AG10803 (cell line): ENCODE measurements at regions not wholly inside any gene's neighbourhood (a gene's known extent, or its start where the extent isn't known, plus 50 kb on each side); places are given as distances from the start of the nearest gene placed in this dataset.
A peak's percentile ranks its signal among the peaks of the same experiment; 100 is the strongest.

Experiments
- DNase-seq: peaks from one replicate; pipeline ENCODE4 v3.0.0; 2010; ENCODE audit warnings: low read depth
- H3K4me3 ChIP-seq: 2 replicates; pipeline ENCODE4 v1.5.1; 2011; ENCODE audit warnings: mild to moderate bottlenecking, low read length, control low read depth
- TF ChIP-seq, protein P1 (sequence below): conservative IDR thresholded peaks from 2 replicates; pipeline ENCODE4 v1.5.1; 2011; ENCODE audit warnings: mild to moderate bottlenecking, low read length, control low read depth, inconsistent platforms

DNA sequence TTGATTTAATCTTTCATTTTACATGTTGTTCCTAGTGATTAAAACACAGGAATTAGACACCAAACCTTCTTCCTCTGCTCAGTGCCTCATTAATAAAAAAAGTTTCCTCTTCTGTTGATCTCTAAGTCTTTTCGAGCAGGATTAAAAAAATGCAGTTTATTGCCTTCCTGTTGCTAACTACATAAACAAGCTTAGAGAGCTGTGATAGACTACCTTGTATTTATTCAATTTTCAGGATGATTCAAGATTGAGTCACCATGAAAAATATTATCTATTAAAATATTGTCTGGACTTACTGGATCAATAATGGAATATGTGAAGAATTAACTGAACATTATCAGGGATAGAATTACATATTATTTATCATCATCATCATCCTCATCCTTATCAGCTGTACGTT, 1089.6 kb upstream of the CNTNAP5 start:
- no peak overlapping the region for H3K4me3 ChIP-seq
- TF ChIP-seq, protein P1, sequence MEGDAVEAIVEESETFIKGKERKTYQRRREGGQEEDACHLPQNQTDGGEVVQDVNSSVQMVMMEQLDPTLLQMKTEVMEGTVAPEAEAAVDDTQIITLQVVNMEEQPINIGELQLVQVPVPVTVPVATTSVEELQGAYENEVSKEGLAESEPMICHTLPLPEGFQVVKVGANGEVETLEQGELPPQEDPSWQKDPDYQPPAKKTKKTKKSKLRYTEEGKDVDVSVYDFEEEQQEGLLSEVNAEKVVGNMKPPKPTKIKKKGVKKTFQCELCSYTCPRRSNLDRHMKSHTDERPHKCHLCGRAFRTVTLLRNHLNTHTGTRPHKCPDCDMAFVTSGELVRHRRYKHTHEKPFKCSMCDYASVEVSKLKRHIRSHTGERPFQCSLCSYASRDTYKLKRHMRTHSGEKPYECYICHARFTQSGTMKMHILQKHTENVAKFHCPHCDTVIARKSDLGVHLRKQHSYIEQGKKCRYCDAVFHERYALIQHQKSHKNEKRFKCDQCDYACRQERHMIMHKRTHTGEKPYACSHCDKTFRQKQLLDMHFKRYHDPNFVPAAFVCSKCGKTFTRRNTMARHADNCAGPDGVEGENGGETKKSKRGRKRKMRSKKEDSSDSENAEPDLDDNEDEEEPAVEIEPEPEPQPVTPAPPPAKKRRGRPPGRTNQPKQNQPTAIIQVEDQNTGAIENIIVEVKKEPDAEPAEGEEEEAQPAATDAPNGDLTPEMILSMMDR, result no peak
- no peak for DNase-seq

DNA sequence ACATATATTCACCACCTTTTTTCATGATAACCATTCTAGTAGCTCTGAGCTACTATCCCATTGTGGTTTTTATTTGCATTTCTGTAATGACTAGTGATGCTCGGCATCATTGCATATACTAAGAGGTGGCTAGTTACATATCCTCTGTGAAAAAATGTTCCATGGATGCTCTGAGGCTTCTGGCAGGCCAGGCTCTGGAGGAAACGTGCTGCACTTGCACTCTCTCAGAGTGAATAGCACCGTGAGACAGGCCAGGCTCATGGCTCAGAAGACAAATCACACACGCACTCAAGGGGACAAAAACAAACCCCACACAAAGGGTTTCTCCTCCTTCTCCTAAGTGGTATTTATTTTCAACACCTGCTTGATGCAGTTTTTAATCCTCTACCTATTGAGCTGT, 1085.3 kb upstream of the CNTNAP5 start:
- no peak for DNase-seq
- TF ChIP-seq, protein P1, result no peak
- no peak overlapping the region for H3K4me3 ChIP-seq

DNA sequence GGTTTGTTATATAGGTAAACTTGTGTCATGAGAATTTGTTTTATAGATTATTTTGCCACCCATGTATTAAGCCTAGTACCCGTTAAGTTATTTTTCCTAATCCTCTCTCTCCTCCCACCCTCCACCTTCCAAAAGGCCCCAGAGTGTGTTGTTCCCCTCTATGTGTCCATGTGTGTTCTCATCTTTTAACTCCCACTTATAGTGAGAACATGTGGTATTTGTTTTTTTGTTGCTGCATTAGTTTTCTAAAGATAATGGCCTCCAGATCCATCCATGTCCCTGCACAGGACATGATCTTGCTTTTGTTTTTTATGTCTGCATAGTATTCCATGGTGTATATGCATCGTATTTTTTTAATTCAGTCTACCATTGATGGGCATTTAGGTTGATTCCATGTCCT, 1075.6 kb upstream of the CNTNAP5 start:
- no peak overlapping the region for H3K4me3 ChIP-seq
- DNase-seq, result no peak
- TF ChIP-seq, protein P1, result no peak

DNA sequence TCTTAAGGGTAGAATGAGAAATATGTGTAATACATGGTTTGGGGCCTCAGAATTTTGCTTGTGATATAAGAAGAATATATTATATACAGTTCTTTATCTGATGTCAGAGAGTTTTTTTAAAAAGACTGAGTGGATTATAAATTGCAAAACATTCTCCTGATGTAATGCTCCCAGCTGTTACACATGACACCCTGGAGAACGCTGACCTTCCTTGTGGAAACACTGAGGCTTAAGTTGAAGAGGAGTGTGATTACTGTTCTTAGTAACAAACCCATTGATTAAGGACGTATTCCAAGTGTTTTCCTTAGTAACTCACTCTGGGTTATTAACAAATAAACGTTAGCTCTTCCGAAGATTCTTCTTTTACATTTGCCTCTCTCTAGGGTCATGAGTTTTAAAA, 1069.3 kb upstream of the CNTNAP5 start:
- DNase-seq, result no peak
- no peak overlapping the region for H3K4me3 ChIP-seq
- TF ChIP-seq, protein P1, result no peak

DNA sequence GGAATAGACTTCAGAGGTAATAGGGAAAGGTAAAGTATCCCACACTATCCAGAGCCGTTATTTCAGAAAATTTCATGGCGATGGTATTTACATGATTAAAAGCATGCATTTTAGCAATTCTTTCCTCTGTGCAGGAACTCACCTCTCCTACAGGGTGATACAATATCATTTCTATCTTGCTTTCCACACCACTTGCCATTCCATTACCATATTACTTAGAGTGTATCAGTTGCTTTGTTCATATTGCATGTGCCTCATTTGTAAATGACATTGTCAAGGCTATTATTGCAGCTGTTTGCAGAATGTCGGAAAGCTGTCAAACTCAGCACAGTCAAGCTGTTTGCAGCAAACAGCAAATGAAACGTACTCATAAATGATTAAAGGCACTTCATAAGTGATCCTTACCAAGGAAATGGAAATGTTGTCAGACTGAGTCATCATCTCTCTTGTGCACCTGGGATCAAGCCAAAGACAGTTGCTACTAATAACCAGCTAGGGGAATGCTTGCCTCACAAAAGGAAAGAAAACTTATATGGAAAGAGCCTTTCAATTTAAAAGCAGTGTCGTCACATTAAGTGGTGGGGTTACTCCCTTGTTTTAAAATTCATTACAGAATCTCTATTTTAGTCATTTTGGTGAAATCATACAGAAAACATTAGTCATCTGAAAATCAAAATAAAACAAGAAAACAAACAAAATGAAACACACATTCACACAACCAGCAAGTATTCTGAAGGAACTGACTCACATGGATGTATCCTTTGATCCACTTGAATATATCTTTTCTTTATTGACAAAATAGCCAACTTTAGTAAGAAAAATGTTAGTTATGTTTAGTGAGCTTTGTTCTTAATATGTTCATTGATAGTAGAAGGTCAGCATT, 1064.1 kb upstream of the CNTNAP5 start:
- peak; percentile 12 for DNase-seq
- H3K4me3 ChIP-seq, result no peak overlapping the region
- TF ChIP-seq, protein P1, result no peak

DNA sequence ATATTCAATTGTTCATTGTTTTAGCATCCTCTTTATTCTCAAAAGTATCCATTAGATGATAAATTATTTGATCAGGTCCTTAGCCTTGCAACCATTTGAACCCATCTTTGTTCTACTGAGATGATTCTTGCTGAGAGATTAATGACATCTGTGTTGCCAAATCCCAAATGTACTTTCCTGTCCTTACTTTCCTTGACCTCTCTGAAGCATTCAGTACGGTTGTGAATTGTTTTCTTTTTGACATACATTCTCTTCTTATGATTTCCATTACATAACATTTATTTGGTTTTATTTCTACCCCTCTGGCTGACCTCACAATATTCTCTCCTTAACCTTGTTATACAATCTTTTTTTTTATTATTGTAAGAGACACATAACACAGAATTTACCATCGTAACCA, 1058.6 kb upstream of the CNTNAP5 start:
- TF ChIP-seq, protein P1, result no peak
- DNase-seq, result no peak
- H3K4me3 ChIP-seq, result no peak overlapping the region

DNA sequence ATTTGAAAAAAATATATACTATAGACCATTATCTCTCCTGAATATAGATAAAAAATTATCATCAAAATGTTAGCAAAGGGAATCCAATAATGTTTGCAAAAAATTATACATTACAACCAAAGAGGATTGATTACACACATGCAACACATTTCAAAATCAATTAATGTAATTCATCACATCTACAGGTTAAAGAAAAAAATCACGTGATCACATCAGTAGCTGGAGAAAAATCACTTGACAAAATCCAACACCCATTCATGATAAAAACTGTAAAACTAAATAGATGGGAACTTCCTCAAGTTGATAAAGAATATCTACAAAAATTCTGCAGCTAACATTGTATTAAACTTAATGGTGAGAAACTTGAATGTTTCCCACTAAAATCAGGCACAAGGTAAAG, 1047.5 kb upstream of the CNTNAP5 start:
- no peak overlapping the region for H3K4me3 ChIP-seq
- TF ChIP-seq, protein P1, result no peak
- no peak for DNase-seq
